Keratinocyte (primary cell): ENCODE measurements at regions not wholly inside any gene's neighbourhood (a gene's known extent, or its start where the extent isn't known, plus 50 kb on each side); places are given as distances from the start of the nearest gene placed in this dataset.

Experiments
- DNase-seq: peaks from one replicate; pipeline ENCODE4 v3.0.0-alpha.2; 2011; ENCODE audit warnings: low read depth, missing footprints, low spot score
- FAIRE-seq: peaks from 2 replicates; lab custom pipeline; 2011; peaks lifted over from hg19 to GRCh38; lab: Jason Lieb, UNC
- H2AFZ ChIP-seq: 2 replicates; pipeline ENCODE4 v1.6.0; 2012; ENCODE audit warnings: low read length, control low read depth, inconsistent platforms; ENCODE audit not compliant: control insufficient read depth
- H3K27ac ChIP-seq: 2 replicates; pipeline ENCODE4 v1.5.1; 2011; ENCODE audit warnings: low read length; ENCODE audit not compliant: control insufficient read depth, insufficient read depth
- H3K27me3 ChIP-seq: 3 replicates; pipeline ENCODE4 v1.6.0; 2011; ENCODE audit warnings: low read length; ENCODE audit not compliant: control insufficient read depth, insufficient read depth; ENCODE audit errors: extremely low read depth
- H3K36me3 ChIP-seq, 2 experiments: 2 replicates in 1 of 2; 3 replicates in 1 of 2; pipeline ENCODE4 v1.5.1; 2011; ENCODE audit warnings: low read length in 2 of 2, mild to moderate bottlenecking in 1 of 2; ENCODE audit not compliant: control insufficient read depth in 2 of 2, insufficient read depth in 2 of 2; ENCODE audit errors: extremely low read depth in 1 of 2
- H3K4me1 ChIP-seq: 3 replicates; pipeline ENCODE4 v1.5.1; 2011; ENCODE audit warnings: low read length; ENCODE audit not compliant: control insufficient read depth, insufficient read depth; ENCODE audit errors: extremely low read depth
- H3K4me2 ChIP-seq: 3 replicates; pipeline ENCODE4 v1.6.0; 2011; ENCODE audit warnings: low read depth, low read length; ENCODE audit not compliant: control insufficient read depth, insufficient read depth; ENCODE audit errors: extremely low read depth
- H3K4me3 ChIP-seq, 3 experiments: fragments of 200-600 bp in 1 of 3; sonication (generic) in 1 of 3; 2 replicates in 2 of 3; 3 replicates in 1 of 3; pipeline ENCODE4 v1.5.1; 2011 to 2016; ENCODE audit warnings: low read length in 3 of 3, mild to moderate bottlenecking in 3 of 3, control low read depth in 2 of 3, inconsistent platforms in 1 of 3, low read depth in 1 of 3, mixed read lengths in 1 of 3, mixed run types in 1 of 3, moderate library complexity in 1 of 3; ENCODE audit not compliant: control insufficient read depth in 2 of 3, insufficient read depth in 2 of 3; ENCODE audit errors: extremely low read depth in 1 of 3
- H3K79me2 ChIP-seq: 2 replicates; pipeline ENCODE4 v1.6.0; 2012; ENCODE audit warnings: low read length; ENCODE audit not compliant: control insufficient read depth, insufficient read depth
- H3K9ac ChIP-seq: 3 replicates; pipeline ENCODE4 v1.6.0; 2011; ENCODE audit warnings: low read length; ENCODE audit not compliant: control insufficient read depth, insufficient read depth; ENCODE audit errors: extremely low read depth
- H3K9me1 ChIP-seq: 3 replicates; pipeline ENCODE4 v1.6.0; 2011; ENCODE audit warnings: low read length; ENCODE audit not compliant: control insufficient read depth, insufficient read depth; ENCODE audit errors: extremely low read depth
- H3K9me3 ChIP-seq: 2 replicates; pipeline ENCODE4 v1.5.1; 2012; ENCODE audit warnings: low read depth, low read length; ENCODE audit not compliant: control insufficient read depth
- H4K20me1 ChIP-seq: 3 replicates; pipeline ENCODE4 v1.6.0; 2011; ENCODE audit warnings: low read length; ENCODE audit not compliant: control insufficient read depth, insufficient read depth; ENCODE audit errors: extremely low read depth
- CTCF ChIP-seq, 3 experiments: IDR thresholded peaks in 1 of 3; conservative IDR thresholded peaks in 1 of 3; optimal IDR thresholded peaks in 1 of 3; 2 replicates in 2 of 3; 3 replicates in 1 of 3; pipeline versions ENCODE3 to v1.5.1; 2011; ENCODE audit warnings: low read length in 3 of 3, mild to moderate bottlenecking in 3 of 3, moderate library complexity in 2 of 3, control low read depth in 1 of 3, inconsistent platforms in 1 of 3; ENCODE audit not compliant: insufficient read depth in 2 of 3; ENCODE audit errors: extremely low read depth in 1 of 3
- EZH2 ChIP-seq: IDR thresholded peaks from one replicate; pipeline ENCODE4 v1.6.1; 2012; ENCODE audit warnings: inconsistent platforms, mild to moderate bottlenecking, low read length, moderate library complexity
- dilution Hi-C: fragments of 300-500 bp; cut with MboI; formaldehyde crosslinking; loops from one replicate; pipeline ENCODE4 v1.7.0; 2020; ENCODE audit warnings: low sequenced_read_pairs; ENCODE audit not compliant: extremely low pct_ligation_motif_present

- Histone ChIP-seq H3K9me3 (no peaks in the 10 kb centered on the region), H3K9ac (no peak overlapping the region), H3K4me3 (no peak overlapping the region), H3K27me3 (no peaks in the 10 kb centered on the region), H3K79me2 (no peaks in the 10 kb centered on the region), H4K20me1 (no peaks in the 10 kb centered on the region), H3K36me3 (no peaks in the 10 kb centered on the region), H3K4me2 (no peak overlapping the region), H3K9me1 (no peaks in the 10 kb centered on the region), H2AFZ (no peak overlapping the region), H3K4me1 (peaks cover 25% of the 10 kb centered on the region), H3K27ac (no peak overlapping the region)
- dilution Hi-C loops, result no loop called here
- TF ChIP-seq CTCF (optimal IDR thresholded peaks at IDR 0.05 in 1 of 3, IDR thresholded peaks at IDR 0.05 in 1 of 3, conservative IDR thresholded peaks at IDR 0.05 in 1 of 3; ENCODE audit: extremely low read depth in 1 of 3, insufficient read depth in 2 of 3, low read length in 3 of 3) (no peak), EZH2 (no peak)
- FAIRE-seq (peak; percentile 43), DNase-seq (no peak)
Measured at GRCh38 chr20:57051096-57051495, 215.3 kb downstream of the BMP7 start.

- H3K9me3 ChIP-seq, result no peaks in the 10 kb centered on the region
- no peaks in the 10 kb centered on the region for H3K27me3 ChIP-seq
- FAIRE-seq (no peak), DNase-seq (no peak)
- H3K4me1 ChIP-seq, result peaks cover 21% of the 10 kb centered on the region
- H3K79me2 ChIP-seq, result no peaks in the 10 kb centered on the region
- no peak overlapping the region for H3K4me3 ChIP-seq
- H3K36me3 ChIP-seq, result no peaks in the 10 kb centered on the region
- no peak overlapping the region for H3K27ac ChIP-seq
- no peak overlapping the region for H2AFZ ChIP-seq
- no peak overlapping the region for H3K4me2 ChIP-seq
- dilution Hi-C loops, result no loop called here
- H4K20me1 ChIP-seq, result no peaks in the 10 kb centered on the region
- TF ChIP-seq EZH2, result no peak
- no peak for TF ChIP-seq CTCF (optimal IDR thresholded peaks at IDR 0.05 in 1 of 3, IDR thresholded peaks at IDR 0.05 in 1 of 3, conservative IDR thresholded peaks at IDR 0.05 in 1 of 3; ENCODE audit: extremely low read depth in 1 of 3, insufficient read depth in 2 of 3, low read length in 3 of 3)
- no peak overlapping the region for H3K9ac ChIP-seq
- no peaks in the 10 kb centered on the region for H3K9me1 ChIP-seq
Measured at GRCh38 chr20:57053067-57053466, 213.4 kb downstream of the BMP7 start.
